SU-DHL-6 (cell line): ENCODE measurements at regions not wholly inside any gene's neighbourhood (a gene's known extent, or its start where the extent isn't known, plus 50 kb on each side); places are given as distances from the start of the nearest gene placed in this dataset.

Experiments
- H2AFZ ChIP-seq: fragments of 200-600 bp; sonication (generic); 2 replicates; pipeline ENCODE4 v1.6.1; 2014; ENCODE audit warnings: low read depth, mild to moderate bottlenecking, moderate library complexity, mixed read lengths, antibody characterized with exemption, low read length; ENCODE audit not compliant: severe bottlenecking
- H3F3A ChIP-seq: fragments of 200-600 bp; shearing (Covaris generic); 2 replicates; pipeline ENCODE4 v1.6.0; 2016; ENCODE audit warnings: antibody characterized with exemption, mild to moderate bottlenecking; ENCODE audit not compliant: insufficient read depth
- H3K27ac ChIP-seq: fragments of 200-600 bp; sonication (generic); 2 replicates; pipeline ENCODE4 v1.5.1; 2016; ENCODE audit warnings: low read depth, mild to moderate bottlenecking, low read length, moderate library complexity, mixed read lengths
- H3K27me3 ChIP-seq: fragments of 200-600 bp; sonication (generic), shearing (Covaris generic); 2 replicates; pipeline ENCODE4 v1.6.0; 2014; ENCODE audit warnings: mild to moderate bottlenecking, low read length
- H3K36me3 ChIP-seq: fragments of 200-600 bp; sonication (generic); 2 replicates; pipeline ENCODE4 v1.6.1; 2014; ENCODE audit warnings: mild to moderate bottlenecking, low read length, mixed read lengths
- H3K4me2 ChIP-seq: fragments of 300-600, 200-600 bp; shearing (Covaris generic), sonication (generic); 2 replicates; pipeline ENCODE4 v1.6.0; 2014; ENCODE audit warnings: low read length, low read depth, mild to moderate bottlenecking; ENCODE audit not compliant: poor library complexity, severe bottlenecking
- H3K4me3 ChIP-seq: fragments of 200-600 bp; sonication (generic); 2 replicates; pipeline ENCODE4 v1.5.1; 2014; ENCODE audit warnings: antibody characterized with exemption, low read length, mild to moderate bottlenecking, mixed read lengths; ENCODE audit not compliant: insufficient read depth, poor library complexity, severe bottlenecking
- H3K79me2 ChIP-seq: fragments of 200-600 bp; sonication (generic); 2 replicates; pipeline ENCODE4 v1.6.1; 2014; ENCODE audit warnings: mild to moderate bottlenecking, low read length, moderate library complexity; ENCODE audit not compliant: insufficient read depth
- H3K9ac ChIP-seq: fragments of 200-600 bp; sonication (generic); 2 replicates; pipeline ENCODE4 v1.7.0; 2014; ENCODE audit warnings: mild to moderate bottlenecking, low read length
- H3K9me2 ChIP-seq: fragments of 200-600 bp; sonication (generic); replicated peaks from 2 replicates; pipeline ENCODE4 v1.6.1; 2014; ENCODE audit warnings: low read length; ENCODE audit not compliant: insufficient read depth
- H3K9me3 ChIP-seq: fragments of 200-600 bp; sonication (generic); 2 replicates; pipeline ENCODE4 v1.6.1; 2014; ENCODE audit warnings: low read length, mixed read lengths; ENCODE audit not compliant: insufficient read depth
- H4K20me1 ChIP-seq: fragments of 200-600 bp; sonication (generic); 2 replicates; pipeline ENCODE4 v1.6.1; 2014; ENCODE audit warnings: low read depth, mild to moderate bottlenecking, antibody characterized with exemption, low read length, moderate library complexity, mixed read lengths
- EZH2phosphoT487 ChIP-seq: fragments of 200-600 bp; sonication (generic), shearing (Covaris generic); conservative IDR thresholded peaks from 2 replicates; pipeline ENCODE4 v1.6.1; 2018; ENCODE audit warnings: mild to moderate bottlenecking, antibody characterized with exemption, low read length, moderate library complexity, mixed read lengths
- TF ChIP-seq, protein P1 (sequence below): fragments of 200-600 bp; sonication (generic); IDR thresholded peaks from one replicate; pipeline ENCODE4 v1.5.1; 2017; ENCODE audit warnings: antibody characterized with exemption, mild to moderate bottlenecking, low read length, moderate library complexity; ENCODE audit not compliant: insufficient read depth, poor library complexity, severe bottlenecking

DNA sequence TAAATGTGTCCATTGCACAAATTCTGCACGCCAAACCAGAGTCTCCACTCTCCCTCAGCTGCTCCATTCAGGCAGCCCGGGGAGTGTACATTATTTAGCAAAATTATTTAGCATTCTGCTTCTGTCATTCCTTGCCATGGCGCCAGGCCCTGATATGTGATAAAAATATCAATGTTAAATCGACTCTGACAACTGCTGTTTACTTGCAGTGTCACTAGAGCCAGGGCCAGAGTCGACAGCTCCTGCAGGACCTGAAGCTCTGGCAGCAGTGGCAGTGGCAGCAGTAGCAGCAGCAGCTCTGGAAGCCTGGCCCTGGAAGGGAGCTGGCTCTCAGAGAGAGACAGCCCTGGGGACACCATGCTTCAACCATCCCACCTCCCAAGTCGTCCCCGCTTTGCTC, 224.5 kb downstream of the BUD13 start:
- Histone ChIP-seq H3K4me3 (no peak overlapping the region), H4K20me1 (no peaks in the 10 kb centered on the region), H3K27me3 (no peaks in the 10 kb centered on the region), H3K36me3 (no peaks in the 10 kb centered on the region), H3K79me2 (no peaks in the 10 kb centered on the region), H3K9ac (no peak overlapping the region), H3K4me2 (no peak overlapping the region), H3F3A (no peaks in the 10 kb centered on the region), H2AFZ (no peak overlapping the region), H3K9me3 (no peaks in the 10 kb centered on the region), H3K27ac (no peak overlapping the region), H3K9me2 (no peaks in the 10 kb centered on the region)
- no peak for TF ChIP-seq EZH2phosphoT487
- TF ChIP-seq, protein P1, sequence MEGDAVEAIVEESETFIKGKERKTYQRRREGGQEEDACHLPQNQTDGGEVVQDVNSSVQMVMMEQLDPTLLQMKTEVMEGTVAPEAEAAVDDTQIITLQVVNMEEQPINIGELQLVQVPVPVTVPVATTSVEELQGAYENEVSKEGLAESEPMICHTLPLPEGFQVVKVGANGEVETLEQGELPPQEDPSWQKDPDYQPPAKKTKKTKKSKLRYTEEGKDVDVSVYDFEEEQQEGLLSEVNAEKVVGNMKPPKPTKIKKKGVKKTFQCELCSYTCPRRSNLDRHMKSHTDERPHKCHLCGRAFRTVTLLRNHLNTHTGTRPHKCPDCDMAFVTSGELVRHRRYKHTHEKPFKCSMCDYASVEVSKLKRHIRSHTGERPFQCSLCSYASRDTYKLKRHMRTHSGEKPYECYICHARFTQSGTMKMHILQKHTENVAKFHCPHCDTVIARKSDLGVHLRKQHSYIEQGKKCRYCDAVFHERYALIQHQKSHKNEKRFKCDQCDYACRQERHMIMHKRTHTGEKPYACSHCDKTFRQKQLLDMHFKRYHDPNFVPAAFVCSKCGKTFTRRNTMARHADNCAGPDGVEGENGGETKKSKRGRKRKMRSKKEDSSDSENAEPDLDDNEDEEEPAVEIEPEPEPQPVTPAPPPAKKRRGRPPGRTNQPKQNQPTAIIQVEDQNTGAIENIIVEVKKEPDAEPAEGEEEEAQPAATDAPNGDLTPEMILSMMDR, result no peak

DNA sequence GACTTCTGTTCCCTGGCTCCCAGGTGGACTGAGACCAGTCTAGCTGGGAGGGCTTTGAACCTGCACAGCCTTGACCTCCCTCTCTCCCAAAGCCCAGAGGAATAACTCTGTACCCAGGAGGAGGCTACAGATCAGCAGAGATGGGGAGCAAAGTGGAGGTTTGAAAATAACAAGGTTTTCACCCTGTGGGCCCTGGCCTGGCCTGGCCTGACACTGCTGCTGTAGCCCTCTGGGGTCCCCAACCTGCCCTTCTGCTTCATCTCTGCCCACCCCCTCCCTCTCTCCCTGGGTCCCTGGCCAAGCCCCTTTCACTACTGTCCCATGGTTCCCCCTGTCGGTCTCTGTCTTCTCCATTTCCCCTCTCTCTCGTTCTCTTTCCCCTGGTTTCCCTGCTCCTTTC, 225.2 kb downstream of the BUD13 start:
- H3K36me3 ChIP-seq, result no peaks in the 10 kb centered on the region
- no peak overlapping the region for H3K27ac ChIP-seq
- no peak overlapping the region for H3K4me2 ChIP-seq
- H3F3A ChIP-seq, result no peaks in the 10 kb centered on the region
- no peaks in the 10 kb centered on the region for H3K9me2 ChIP-seq
- H3K4me3 ChIP-seq, result no peak overlapping the region
- no peaks in the 10 kb centered on the region for H3K9me3 ChIP-seq
- no peaks in the 10 kb centered on the region for H3K27me3 ChIP-seq
- no peak overlapping the region for H3K9ac ChIP-seq
- H2AFZ ChIP-seq, result no peak overlapping the region
- no peaks in the 10 kb centered on the region for H4K20me1 ChIP-seq
- TF ChIP-seq, protein P1, result no peak
- no peak for TF ChIP-seq EZH2phosphoT487
- no peaks in the 10 kb centered on the region for H3K79me2 ChIP-seq

DNA sequence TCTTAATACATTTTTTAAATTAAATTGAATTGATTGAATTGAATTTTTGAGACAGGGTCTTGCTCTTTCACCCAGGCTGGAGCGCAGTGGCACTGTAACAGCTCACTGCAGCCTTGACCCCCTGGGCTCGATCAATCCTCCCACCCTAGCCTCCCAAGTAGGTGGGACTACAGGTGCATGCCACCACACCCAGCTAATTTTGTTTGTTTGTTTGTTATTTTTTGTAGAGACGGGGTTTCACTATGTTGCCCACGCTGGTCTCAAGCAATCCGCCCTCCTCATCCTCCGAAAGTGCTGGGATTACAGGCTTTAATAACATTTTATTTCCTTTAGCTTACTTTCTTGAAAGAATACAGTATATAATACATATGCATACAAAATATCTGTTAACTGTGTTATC, 226.9 kb downstream of the BUD13 start:
- no peaks in the 10 kb centered on the region for H3K27me3 ChIP-seq
- H3K4me3 ChIP-seq, result no peak overlapping the region
- H3K4me2 ChIP-seq, result no peak overlapping the region
- no peaks in the 10 kb centered on the region for H3F3A ChIP-seq
- H4K20me1 ChIP-seq, result no peaks in the 10 kb centered on the region
- H3K79me2 ChIP-seq, result no peaks in the 10 kb centered on the region
- no peak for TF ChIP-seq EZH2phosphoT487
- TF ChIP-seq, protein P1, result no peak
- no peak overlapping the region for H3K27ac ChIP-seq
- H3K36me3 ChIP-seq, result no peaks in the 10 kb centered on the region
- H3K9ac ChIP-seq, result no peak overlapping the region
- no peaks in the 10 kb centered on the region for H3K9me3 ChIP-seq
- H3K9me2 ChIP-seq, result no peaks in the 10 kb centered on the region
- H2AFZ ChIP-seq, result no peak overlapping the region
